Ishikawa (cell line): ENCODE measurements at regions not wholly inside any gene's neighbourhood (a gene's known extent, or its start where the extent isn't known, plus 50 kb on each side); places are given as distances from the start of the nearest gene placed in this dataset.

Source experiments
- CEBPB ChIP-seq: IDR thresholded peaks from 2 replicates; pipeline ENCODE4 v1.6.1; 2012
- CREB1 ChIP-seq: IDR thresholded peaks from 2 replicates; pipeline ENCODE4 v1.6.1; 2012; ENCODE audit warnings: low read depth
- EGR1 ChIP-seq: IDR thresholded peaks from 2 replicates; pipeline ENCODE4 v1.6.1; 2012
- EP300 ChIP-seq: IDR thresholded peaks from 2 replicates; pipeline ENCODE4 v1.6.1; 2012; ENCODE audit warnings: borderline replicate concordance
- FOXM1 ChIP-seq: IDR thresholded peaks from 2 replicates; pipeline ENCODE4 v1.6.1; 2012; ENCODE audit warnings: low read depth, borderline replicate concordance
- MAX ChIP-seq: IDR thresholded peaks from 2 replicates; pipeline ENCODE4 v1.6.1; 2012
- NFIC ChIP-seq: IDR thresholded peaks from 2 replicates; pipeline ENCODE4 v1.6.1; 2012
- RAD21 ChIP-seq: IDR thresholded peaks from 2 replicates; pipeline ENCODE4 v1.6.1; 2012; ENCODE audit warnings: low read depth
- REST ChIP-seq: IDR thresholded peaks from 2 replicates; pipeline ENCODE4 v1.6.1; 2012; ENCODE audit warnings: low read depth, mild to moderate bottlenecking
- TAF1 ChIP-seq: IDR thresholded peaks from 2 replicates; pipeline ENCODE4 v1.6.1; 2012; ENCODE audit warnings: low read depth, mild to moderate bottlenecking
- TCF12 ChIP-seq: IDR thresholded peaks from 2 replicates; pipeline ENCODE4 v1.6.1; 2012; ENCODE audit warnings: low read depth
- TEAD4 ChIP-seq: IDR thresholded peaks from 2 replicates; pipeline ENCODE4 v1.6.1; 2012
- USF1 ChIP-seq: IDR thresholded peaks from 2 replicates; pipeline ENCODE4 v1.6.1; 2012
- YY1 ChIP-seq: IDR thresholded peaks from 2 replicates; pipeline ENCODE4 v1.6.1; 2012; ENCODE audit warnings: low read depth
- ZBTB7A ChIP-seq: IDR thresholded peaks from 2 replicates; pipeline ENCODE4 v1.6.1; 2012; ENCODE audit warnings: low read depth

GRCh38 chr2:6791682-6792081 is 74.0 kb downstream of the CMPK2 start:
- TF ChIP-seq MAX (no peak), EP300 (no peak), YY1 (no peak), USF1 (no peak), ZBTB7A (no peak), NFIC (no peak), FOXM1 (no peak), REST (no peak), EGR1 (no peak), TAF1 (no peak), TCF12 (no peak), TEAD4 (no peak), RAD21 (no peak), CEBPB (no peak), CREB1 (no peak)

GRCh38 chr2:6792883-6793282 is 72.8 kb downstream of the CMPK2 start:
- TF ChIP-seq CEBPB (no peak), TEAD4 (no peak), FOXM1 (no peak), REST (no peak), USF1 (no peak), EP300 (no peak), RAD21 (no peak), TCF12 (no peak), CREB1 (no peak), NFIC (no peak), MAX (no peak)

- TF ChIP-seq EP300 (no peak), USF1 (no peak), CREB1 (no peak), RAD21 (no peak)
Observed at GRCh38 chr2:6793371-6793770, 72.3 kb downstream of the CMPK2 start.

- TF ChIP-seq REST (no peak), YY1 (no peak), ZBTB7A (no peak), FOXM1 (no peak), MAX (no peak), USF1 (no peak), CEBPB (no peak), TEAD4 (no peak), CREB1 (no peak), RAD21 (no peak), TAF1 (no peak), TCF12 (no peak), NFIC (no peak), EP300 (no peak), EGR1 (no peak)
Observed at GRCh38 chr2:6793913-6794312, 71.8 kb downstream of the CMPK2 start.
